ENCODE measurements at regions not wholly inside any gene's neighbourhood (a gene's known extent, or its start where the extent isn't known, plus 50 kb on each side); places are given as distances from the start of the nearest gene placed in this dataset.
"Not testable (repeated sequence)": the region's sequence is repeated elsewhere in the genome, so short reads cannot be mapped to it uniquely, and the experiment has no call there.

DNA sequence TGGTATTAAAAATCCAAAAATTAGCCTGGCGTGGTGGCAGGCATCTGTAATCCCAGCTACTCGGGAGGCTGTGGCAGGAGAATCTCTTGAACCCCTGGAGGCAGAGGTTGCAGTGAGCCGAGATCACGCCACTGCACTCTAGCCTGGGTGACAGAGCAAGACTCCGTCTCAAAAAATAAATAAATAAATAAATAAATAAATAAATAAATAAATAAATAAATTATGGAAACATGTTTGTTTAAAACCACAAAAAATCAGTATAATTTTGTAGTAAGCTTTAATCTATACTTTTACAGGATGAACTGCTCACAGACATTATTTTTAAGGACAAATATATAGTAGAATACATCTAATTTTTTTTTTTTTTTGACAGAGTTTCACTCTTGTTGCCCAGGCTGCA is 521.3 kb upstream of the ATXN7L3B start:
- TF ChIP-seq EP300, POLR2AphosphoS5 (IDR thresholded peaks at IDR 0.05): not testable (repeated sequence)
- TF ChIP-seq, protein P1, sequence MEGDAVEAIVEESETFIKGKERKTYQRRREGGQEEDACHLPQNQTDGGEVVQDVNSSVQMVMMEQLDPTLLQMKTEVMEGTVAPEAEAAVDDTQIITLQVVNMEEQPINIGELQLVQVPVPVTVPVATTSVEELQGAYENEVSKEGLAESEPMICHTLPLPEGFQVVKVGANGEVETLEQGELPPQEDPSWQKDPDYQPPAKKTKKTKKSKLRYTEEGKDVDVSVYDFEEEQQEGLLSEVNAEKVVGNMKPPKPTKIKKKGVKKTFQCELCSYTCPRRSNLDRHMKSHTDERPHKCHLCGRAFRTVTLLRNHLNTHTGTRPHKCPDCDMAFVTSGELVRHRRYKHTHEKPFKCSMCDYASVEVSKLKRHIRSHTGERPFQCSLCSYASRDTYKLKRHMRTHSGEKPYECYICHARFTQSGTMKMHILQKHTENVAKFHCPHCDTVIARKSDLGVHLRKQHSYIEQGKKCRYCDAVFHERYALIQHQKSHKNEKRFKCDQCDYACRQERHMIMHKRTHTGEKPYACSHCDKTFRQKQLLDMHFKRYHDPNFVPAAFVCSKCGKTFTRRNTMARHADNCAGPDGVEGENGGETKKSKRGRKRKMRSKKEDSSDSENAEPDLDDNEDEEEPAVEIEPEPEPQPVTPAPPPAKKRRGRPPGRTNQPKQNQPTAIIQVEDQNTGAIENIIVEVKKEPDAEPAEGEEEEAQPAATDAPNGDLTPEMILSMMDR (IDR thresholded peaks at IDR 0.05) = not testable (repeated sequence)
